HG03095 (cell line): ENCODE measurements at regions not wholly inside any gene's neighbourhood (a gene's known extent, or its start where the extent isn't known, plus 50 kb on each side); places are given as distances from the start of the nearest gene placed in this dataset.
"Not testable (repeated sequence)": the region's sequence is repeated elsewhere in the genome, so short reads cannot be mapped to it uniquely, and the experiment has no call there.

Experiments used
- ATAC-seq: cut with Tn5 transposase; IDR thresholded peaks from one replicate; pipeline ENCODE4 v1.9.1; 2021; ENCODE audit warnings: moderate library complexity; ENCODE audit not compliant: unreplicated experiment

GRCh38 chr16:18263046-18263445 lies 73.5 kb downstream of the NPIPA8 start:
- not testable (repeated sequence) for ATAC-seq

DNA sequence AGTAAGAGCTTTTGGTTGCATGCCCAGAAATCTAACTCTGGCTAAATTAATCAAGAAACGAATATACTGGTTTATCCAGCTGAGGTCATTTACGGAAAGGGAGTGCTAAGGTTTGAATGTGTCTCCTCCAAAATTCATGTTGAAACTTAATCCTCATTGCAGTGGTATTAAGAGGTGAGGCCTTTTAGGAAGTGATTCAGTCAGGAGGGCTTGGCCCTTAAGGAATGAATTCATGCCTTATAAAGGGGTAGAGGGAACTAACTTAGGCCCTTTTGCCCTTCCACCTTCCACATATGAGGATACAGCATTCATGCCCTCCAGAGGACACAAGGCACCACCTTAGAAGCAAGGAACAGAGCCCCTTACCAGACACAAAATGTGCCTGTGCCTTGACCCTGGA lies 74.7 kb downstream of the NPIPA8 start:
- ATAC-seq = not testable (repeated sequence)

- not testable (repeated sequence) for ATAC-seq
Observed at GRCh38 chr16:18259496-18260176, 76.9 kb downstream of the NPIPA8 start.

DNA sequence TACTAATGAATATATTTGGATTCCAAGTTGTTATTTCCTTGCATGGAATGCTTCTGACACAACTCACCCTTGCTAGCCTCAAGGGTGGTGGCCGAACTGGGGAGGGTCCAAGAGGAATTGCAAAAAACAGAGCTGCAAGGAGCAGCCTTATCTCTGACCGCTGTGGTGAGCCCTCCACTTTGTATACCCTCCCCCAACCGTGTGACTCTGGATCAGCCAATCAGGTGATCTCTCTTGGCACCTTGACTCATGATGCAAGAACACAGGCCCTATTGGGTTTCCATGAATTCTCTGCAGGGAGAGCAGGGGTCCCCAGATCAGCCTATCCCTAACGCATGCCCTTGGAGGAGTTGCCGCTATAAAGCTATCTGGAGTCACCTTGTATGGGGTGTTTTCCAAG lies 83.6 kb downstream of the NPIPA8 start:
- ATAC-seq = not testable (repeated sequence)

DNA sequence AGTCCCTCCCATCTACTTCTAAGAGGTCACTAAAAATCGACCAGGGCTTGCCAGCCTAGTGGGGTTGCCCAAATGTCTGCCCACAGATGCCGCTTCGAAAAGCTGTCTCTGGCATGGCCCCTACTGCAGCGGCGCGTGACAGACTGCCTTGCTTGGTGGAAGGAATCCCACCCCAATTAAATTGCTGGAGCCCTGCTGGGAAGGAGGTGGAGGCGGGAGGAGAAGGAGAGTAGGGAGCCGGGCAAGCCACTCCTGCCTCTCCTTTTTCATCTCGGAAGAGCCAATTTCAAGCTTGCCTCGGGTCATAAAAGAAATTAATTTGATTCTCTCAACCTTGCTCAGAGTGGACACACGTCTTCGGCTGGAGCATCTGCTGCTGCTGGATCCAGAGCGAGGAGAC lies 106.0 kb downstream of the NPIPA8 start:
- ATAC-seq = not testable (repeated sequence)

DNA sequence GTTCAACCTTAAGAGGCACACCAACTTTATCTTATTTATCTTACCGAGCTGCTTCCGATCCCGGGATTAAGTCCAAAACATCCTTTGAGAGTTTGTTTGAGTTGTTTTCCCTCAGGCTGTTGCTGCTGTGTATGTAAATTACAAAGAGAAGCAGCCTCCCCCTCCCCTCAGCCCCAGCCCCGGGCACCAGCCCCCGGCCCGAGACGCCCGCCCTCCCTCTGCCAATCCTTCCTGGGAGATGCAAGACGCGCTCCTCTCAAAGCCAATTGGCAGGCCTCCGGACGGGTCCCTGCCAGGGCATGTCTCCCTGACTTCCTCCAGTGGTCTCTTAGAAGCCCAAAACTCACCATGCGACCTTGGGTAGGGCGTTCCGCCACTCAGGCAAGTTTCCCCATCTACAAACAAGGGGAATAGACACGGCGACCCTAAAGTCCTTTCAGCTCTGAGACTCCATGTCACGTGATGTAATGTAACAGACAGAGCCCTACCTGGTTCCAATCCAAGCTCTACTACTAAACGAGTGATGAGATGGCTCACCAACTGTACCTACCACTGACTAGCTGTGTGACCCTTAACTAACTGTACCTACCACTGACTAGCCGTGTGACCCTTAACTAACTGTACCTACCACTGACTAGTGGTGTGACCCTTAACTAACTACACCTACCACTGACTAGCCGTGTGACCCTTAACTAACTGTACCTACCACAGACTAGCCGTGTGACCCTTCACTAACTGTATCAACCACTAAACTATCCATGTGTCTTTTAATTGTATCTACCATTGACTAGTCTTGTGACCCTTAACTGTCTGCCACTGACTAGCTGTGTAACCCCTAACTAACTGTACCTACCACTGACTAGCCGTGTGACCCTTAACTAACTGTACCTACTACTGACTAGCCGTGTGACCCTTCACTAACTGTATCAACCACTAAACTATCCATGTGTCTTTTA lies 114.2 kb downstream of the NPIPA8 start:
- ATAC-seq = not testable (repeated sequence)

- not testable (repeated sequence) for ATAC-seq
Observed at GRCh38 chr16:18217741-18218140, 118.8 kb downstream of the NPIPA8 start.

- not testable (repeated sequence) for ATAC-seq
Observed at GRCh38 chr16:18216814-18217213, 119.7 kb downstream of the NPIPA8 start.

- not testable (repeated sequence) for ATAC-seq
Observed at GRCh38 chr16:18213810-18214209, 122.7 kb downstream of the NPIPA8 start.

DNA sequence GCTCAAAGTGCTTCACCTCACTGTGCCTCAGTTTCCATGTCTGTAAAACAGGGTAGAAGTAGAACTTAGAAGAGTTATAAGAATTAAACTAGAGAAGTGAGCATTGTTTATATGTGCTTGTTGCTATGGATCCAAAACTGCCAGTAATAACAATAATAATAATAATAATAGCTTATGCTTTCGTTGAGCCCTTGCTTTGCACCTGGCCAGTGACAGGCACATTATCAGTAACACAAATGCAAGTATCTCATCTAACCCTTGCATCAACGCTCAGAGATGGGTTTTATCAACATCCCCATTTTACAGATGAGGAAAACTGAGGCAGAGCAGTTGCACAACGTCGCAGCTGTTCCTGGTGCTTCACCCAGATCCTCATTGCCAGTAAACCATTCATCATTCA lies 125.0 kb downstream of the NPIPA8 start:
- ATAC-seq = not testable (repeated sequence)

GRCh38 chr16:18204786-18205185 lies 131.8 kb downstream of the NPIPA8 start:
- ATAC-seq = not testable (repeated sequence)

DNA sequence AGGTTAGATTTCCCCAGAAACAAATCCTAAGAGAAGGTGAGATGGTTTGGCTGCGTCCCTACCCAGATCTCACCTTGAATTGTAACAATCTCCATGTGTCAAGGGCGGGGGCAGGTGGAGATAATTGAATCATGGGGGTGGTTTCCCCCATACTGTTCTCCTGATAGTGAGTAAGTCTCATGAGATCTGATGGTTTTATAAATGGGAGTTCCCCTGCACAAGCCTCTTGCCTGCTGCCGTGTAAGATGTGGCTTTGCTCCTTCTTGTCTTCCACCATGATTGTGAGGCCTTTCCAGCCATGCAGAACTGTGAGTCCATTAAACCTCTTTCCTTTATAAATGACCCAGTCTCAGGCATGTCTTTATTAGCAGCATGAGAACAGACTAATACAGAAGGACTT lies 132.2 kb downstream of the NPIPA8 start:
- ATAC-seq = not testable (repeated sequence)

DNA sequence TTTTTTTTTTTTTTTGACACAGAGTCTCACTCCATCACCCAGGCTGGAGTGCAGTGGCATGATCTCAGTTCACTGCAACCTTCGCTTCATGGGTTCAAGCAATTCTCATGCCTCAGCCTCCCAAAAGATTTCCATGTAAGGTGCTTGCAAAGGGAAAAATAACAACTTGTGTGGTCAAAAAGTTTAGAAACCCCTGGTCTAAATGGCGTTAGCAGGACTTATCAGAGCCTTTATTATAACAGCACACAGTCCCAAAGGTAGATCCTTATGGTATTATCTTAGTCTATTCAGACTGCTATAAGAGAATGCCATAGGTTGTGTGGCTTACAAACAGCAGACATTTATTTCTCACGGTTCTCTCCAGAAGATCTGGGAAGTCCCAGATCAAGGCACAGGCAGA lies 135.0 kb downstream of the NPIPA8 start:
- not testable (repeated sequence) for ATAC-seq

DNA sequence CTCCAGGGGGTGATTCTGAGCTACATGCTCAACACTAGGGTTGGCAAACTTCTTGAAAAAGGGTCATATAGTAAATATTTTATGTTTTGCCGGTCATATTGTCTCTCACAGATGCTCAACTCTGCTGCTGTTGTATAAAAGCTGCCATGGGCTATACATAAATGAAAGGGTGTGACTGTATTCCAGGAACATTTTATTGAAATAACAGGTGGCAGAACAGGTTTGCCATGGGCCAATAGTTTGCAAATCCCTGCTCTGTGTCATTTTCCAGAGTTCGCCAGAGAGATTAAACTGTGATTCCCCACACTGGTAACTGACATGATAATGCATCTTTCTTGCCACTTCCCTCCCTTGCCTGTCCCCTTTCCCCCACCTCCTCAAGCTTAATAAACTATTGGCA lies 144.1 kb downstream of the NPIPA8 start:
- not testable (repeated sequence) for ATAC-seq

GRCh38 chr16:18190179-18190578 lies 146.4 kb downstream of the NPIPA8 start:
- not testable (repeated sequence) for ATAC-seq

DNA sequence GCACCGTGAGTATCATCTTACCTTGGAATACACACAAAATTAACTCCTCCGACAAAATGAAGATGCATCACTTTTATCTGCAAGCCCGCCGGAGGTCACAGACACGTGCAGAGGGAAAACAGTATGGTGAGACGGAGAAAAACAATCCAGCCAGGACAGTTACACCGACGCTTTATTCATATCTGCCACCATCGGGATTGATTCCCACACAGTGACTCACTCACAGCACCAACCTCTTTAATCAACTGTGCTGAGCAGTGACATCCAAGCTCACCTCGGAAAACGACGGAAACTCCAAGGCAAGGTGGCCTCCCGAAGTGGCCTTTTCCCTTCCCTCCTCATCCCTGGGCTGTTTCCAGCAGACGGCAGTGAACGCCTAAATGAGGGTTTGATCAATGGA lies 151.8 kb downstream of the NPIPA8 start:
- not testable (repeated sequence) for ATAC-seq

- ATAC-seq = not testable (repeated sequence)
Observed at GRCh38 chr16:18181028-18181427, 155.5 kb downstream of the NPIPA8 start.

DNA sequence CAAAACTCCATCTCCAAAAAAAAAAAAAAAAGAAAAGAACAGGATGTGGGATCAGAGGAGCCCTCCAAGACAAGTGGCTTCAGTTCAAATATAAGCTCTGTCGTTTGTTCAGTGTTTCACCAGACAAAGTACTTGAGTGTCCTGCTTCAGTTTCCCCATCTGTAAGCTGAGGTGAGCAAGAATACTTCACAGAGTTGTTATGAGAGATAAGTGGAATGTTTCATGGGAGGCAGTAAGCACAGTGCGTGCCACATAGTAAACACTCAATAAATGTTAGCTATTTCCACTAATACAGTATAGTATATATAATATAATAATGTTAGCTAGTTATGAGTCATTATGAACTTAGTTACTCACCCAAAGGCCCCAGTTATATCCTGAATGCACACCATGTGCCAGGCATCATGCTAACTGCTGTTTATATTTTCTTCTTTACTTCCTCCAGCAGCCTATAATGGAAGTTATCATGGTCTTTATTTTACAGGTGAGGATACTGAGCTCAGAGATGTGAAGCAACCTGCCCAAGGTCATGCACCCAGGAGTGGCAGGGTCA lies 162.5 kb downstream of the NPIPA8 start:
- not testable (repeated sequence) for ATAC-seq

DNA sequence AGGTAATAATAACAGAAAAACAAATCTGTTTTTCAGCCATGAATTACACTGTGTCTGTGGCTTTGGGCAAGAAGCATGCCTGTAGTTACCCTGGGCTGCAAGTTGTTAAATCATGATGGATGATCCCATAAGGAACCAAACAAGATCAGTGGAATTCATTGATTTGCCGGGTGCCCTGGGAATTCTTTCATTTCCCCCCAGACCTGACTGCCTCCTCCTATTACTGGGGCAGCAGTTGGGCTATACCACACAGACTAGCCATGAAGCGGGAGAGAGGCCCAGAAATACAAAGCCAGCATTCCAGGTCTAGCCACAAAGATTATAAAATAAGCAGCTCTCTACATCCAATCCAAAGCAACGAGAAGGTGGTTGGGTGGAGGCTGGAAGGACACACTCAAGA lies 174.2 kb downstream of the NPIPA8 start:
- ATAC-seq = not testable (repeated sequence)

- ATAC-seq = not testable (repeated sequence)
Observed at GRCh38 chr16:18161224-18161623, 175.3 kb downstream of the NPIPA8 start.

DNA sequence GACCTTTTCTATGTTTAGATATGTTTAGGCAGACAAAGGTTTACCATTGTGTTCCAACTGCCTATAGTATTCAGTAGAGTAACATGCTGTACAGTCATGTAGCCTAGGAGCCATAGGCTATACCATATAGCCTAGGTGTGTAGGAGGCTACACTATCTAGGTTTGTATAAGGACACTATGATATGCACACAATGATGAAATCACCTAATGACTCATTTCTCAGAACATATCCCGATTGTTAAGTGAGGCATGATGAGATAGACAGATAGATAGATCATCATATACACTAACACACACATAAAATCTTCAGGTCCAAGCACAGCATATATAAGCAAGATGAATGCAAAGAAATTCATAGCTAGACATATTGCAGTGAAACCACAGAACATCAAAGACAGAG lies 177.4 kb downstream of the NPIPA8 start:
- ATAC-seq = not testable (repeated sequence)
